ENCODE measurements at regions not wholly inside any gene's neighbourhood (a gene's known extent, or its start where the extent isn't known, plus 50 kb on each side); places are given as distances from the start of the nearest gene placed in this dataset.
"Not testable (repeated sequence)": the region's sequence is repeated elsewhere in the genome, so short reads cannot be mapped to it uniquely, and the experiment has no call there.

GRCh38 chr13:65500481-65500880 is 1729.7 kb downstream of the PCDH9 start:
- no peak for DNase-seq (ENCODE audit: low spot score)

- no peak for DNase-seq (ENCODE audit: low spot score)
Measured at GRCh38 chr13:65499256-65499655, 1730.9 kb downstream of the PCDH9 start.

GRCh38 chr13:65497265-65497664 is 1732.9 kb downstream of the PCDH9 start:
- no peak for DNase-seq (ENCODE audit: low spot score)

- DNase-seq (ENCODE audit: low spot score): not testable (repeated sequence)
Measured at GRCh38 chr13:65490725-65491124, 1739.4 kb downstream of the PCDH9 start.

- no peak for DNase-seq (ENCODE audit: low spot score)
Measured at GRCh38 chr13:65488606-65489005, 1741.5 kb downstream of the PCDH9 start.

- DNase-seq (ENCODE audit: low spot score): no peak
Measured at GRCh38 chr13:65479692-65480091, 1750.4 kb downstream of the PCDH9 start.

GRCh38 chr13:65473196-65473595 is 1756.9 kb downstream of the PCDH9 start:
- no peak for DNase-seq (ENCODE audit: low spot score)

- DNase-seq (ENCODE audit: low spot score): no peak
Measured at GRCh38 chr13:65472336-65472735, 1757.8 kb downstream of the PCDH9 start.

GRCh38 chr13:65470781-65471180 is 1759.4 kb downstream of the PCDH9 start:
- DNase-seq (ENCODE audit: low spot score): no peak

- DNase-seq (ENCODE audit: low spot score): no peak
Measured at GRCh38 chr13:65468628-65469027, 1761.5 kb downstream of the PCDH9 start.

- DNase-seq (ENCODE audit: low spot score): no peak
Measured at GRCh38 chr13:65461590-65461989, 1768.5 kb downstream of the PCDH9 start.

- DNase-seq (ENCODE audit: low spot score): no peak
Measured at GRCh38 chr13:65460136-65460535, 1770.0 kb downstream of the PCDH9 start.

- DNase-seq (ENCODE audit: low spot score): no peak
Measured at GRCh38 chr13:65456150-65456912, 1773.8 kb downstream of the PCDH9 start.

GRCh38 chr13:65454403-65454802 is 1775.7 kb downstream of the PCDH9 start:
- DNase-seq (ENCODE audit: low spot score): no peak

- DNase-seq (ENCODE audit: low spot score): no peak
Measured at GRCh38 chr13:65453982-65454381, 1776.2 kb downstream of the PCDH9 start.

GRCh38 chr13:65445340-65445739 is 1784.8 kb downstream of the PCDH9 start:
- DNase-seq (ENCODE audit: low spot score): no peak

- no peak for DNase-seq (ENCODE audit: low spot score)
Measured at GRCh38 chr13:65435590-65435989, 1794.5 kb downstream of the PCDH9 start.

- DNase-seq (ENCODE audit: low spot score): no peak
Measured at GRCh38 chr13:65417953-65418352, 1812.2 kb downstream of the PCDH9 start.

GRCh38 chr13:65416784-65417183 is 1813.4 kb downstream of the PCDH9 start:
- DNase-seq (ENCODE audit: low spot score): no peak

GRCh38 chr13:65414187-65414586 is 1815.9 kb downstream of the PCDH9 start:
- DNase-seq (ENCODE audit: low spot score): no peak

GRCh38 chr13:65411521-65411920 is 1818.6 kb downstream of the PCDH9 start:
- no peak for DNase-seq (ENCODE audit: low spot score)

- DNase-seq (ENCODE audit: low spot score): no peak
Measured at GRCh38 chr13:65410791-65411190, 1819.3 kb downstream of the PCDH9 start.

GRCh38 chr13:65401315-65401714 is 1828.8 kb downstream of the PCDH9 start:
- no peak for DNase-seq (ENCODE audit: low spot score)

GRCh38 chr13:65400702-65401101 is 1829.4 kb downstream of the PCDH9 start:
- DNase-seq (ENCODE audit: low spot score): no peak
